ENCODE measurements at regions not wholly inside any gene's neighbourhood (a gene's known extent, or its start where the extent isn't known, plus 50 kb on each side); places are given as distances from the start of the nearest gene placed in this dataset.

DNA sequence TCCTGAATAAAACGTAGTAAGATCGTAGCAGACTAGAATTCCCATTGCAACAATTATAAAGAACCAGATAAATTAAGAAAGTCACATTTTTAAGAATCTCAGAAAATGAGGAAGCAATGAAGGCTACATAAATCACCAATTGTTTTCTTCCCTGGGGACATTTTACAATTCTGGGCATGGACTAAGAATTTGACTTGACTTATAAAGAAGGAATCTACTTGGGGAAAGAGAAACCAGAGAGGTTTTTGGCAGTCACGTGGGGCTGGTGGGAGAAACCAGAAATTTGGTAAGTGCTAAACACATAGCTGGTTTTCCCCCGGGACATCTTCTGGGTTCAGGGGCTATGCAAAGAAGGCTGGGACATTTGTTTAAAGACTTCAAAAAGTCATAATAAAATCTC, 109.8 kb upstream of the IL6 start (continued):
- TF ChIP-seq TAF1 (conservative IDR thresholded peaks at IDR 0.05) (no peak), HNF4G (IDR thresholded peaks at IDR 0.05) (no peak), EGR1 (IDR thresholded peaks at IDR 0.05; ENCODE audit: low read depth in 2 of 2) (no peak), NR2F2 (IDR thresholded peaks at IDR 0.05) (no peak)
- TF ChIP-seq, protein P1, sequence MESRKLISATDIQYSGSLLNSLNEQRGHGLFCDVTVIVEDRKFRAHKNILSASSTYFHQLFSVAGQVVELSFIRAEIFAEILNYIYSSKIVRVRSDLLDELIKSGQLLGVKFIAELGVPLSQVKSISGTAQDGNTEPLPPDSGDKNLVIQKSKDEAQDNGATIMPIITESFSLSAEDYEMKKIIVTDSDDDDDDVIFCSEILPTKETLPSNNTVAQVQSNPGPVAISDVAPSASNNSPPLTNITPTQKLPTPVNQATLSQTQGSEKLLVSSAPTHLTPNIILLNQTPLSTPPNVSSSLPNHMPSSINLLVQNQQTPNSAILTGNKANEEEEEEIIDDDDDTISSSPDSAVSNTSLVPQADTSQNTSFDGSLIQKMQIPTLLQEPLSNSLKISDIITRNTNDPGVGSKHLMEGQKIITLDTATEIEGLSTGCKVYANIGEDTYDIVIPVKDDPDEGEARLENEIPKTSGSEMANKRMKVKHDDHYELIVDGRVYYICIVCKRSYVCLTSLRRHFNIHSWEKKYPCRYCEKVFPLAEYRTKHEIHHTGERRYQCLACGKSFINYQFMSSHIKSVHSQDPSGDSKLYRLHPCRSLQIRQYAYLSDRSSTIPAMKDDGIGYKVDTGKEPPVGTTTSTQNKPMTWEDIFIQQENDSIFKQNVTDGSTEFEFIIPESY (IDR thresholded peaks at IDR 0.05): no peak

DNA sequence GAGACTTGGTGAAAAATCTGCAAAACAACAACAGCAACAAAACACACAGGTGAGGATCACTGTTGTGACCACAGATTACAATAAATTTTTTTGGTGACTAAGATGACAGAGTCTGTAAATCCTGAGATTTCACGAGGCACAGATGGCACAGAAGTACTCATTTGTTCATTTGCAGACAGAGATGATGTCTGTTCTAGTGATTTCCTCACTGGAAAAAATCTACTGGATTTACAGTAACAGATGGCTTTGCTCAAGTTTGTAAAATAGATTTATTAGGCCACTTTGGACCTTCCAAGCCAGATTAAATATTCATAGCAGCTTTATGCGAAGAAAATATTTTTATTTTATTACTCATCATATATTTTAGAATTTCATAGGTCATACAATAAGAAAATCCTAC, 113.5 kb upstream of the IL6 start:
- Histone ChIP-seq H3K9ac (ENCODE audit: low read depth in 1 of 2, low read length in 2 of 2) (no peak overlapping the region), H3K9me3 (ENCODE audit: control insufficient read depth in 4 of 4, low read length in 3 of 4) (peaks cover 4 to 16% (median 5%) of the 10 kb centered on the region in 4 donors), H3K27ac (ENCODE audit: low read depth in 1 of 2, low read length in 2 of 2) (no peak overlapping the region), H3K4me3 (ENCODE audit: low read depth in 1 of 3, low read length in 3 of 3) (no peak overlapping the region), H3K36me3 (ENCODE audit: control insufficient read depth in 4 of 4, insufficient read depth in 3 of 4, low read depth in 1 of 4, low read length in 3 of 4) (no peaks in the 10 kb centered on the region), H3K27me3 (ENCODE audit: control insufficient read depth in 4 of 4, insufficient read depth in 4 of 4, low read length in 3 of 4) (no peaks in the 10 kb centered on the region), H3K4me1 (ENCODE audit: control insufficient read depth in 4 of 4, insufficient read depth in 4 of 4, low read length in 3 of 4) (no peaks in the 10 kb centered on the region)
- DNase-seq (ENCODE audit: low spot score): no peak
- TF ChIP-seq TAF1 (conservative IDR thresholded peaks at IDR 0.05) (no peak), HNF4A (conservative IDR thresholded peaks at IDR 0.05) (no peak), EGR1 (IDR thresholded peaks at IDR 0.05; ENCODE audit: low read depth in 2 of 2) (no peak), YY1 (IDR thresholded peaks at IDR 0.05) (no peak), NR2F2 (IDR thresholded peaks at IDR 0.05) (no peak), FOXA2 (IDR thresholded peaks at IDR 0.05) (no peak), HNF4G (IDR thresholded peaks at IDR 0.05) (no peak), RAD21 (IDR thresholded peaks at IDR 0.05) (no peak), JUND (IDR thresholded peaks at IDR 0.05) (no peak), GABPA (IDR thresholded peaks at IDR 0.05 in 1 of 2, conservative IDR thresholded peaks at IDR 0.05 in 1 of 2) (no peak), RXRA (IDR thresholded peaks at IDR 0.05) (no peak), SP1 (IDR thresholded peaks at IDR 0.05) (no peak), FOXA1 (IDR thresholded peaks at IDR 0.05) (no peak)
- TF ChIP-seq, protein P1 (IDR thresholded peaks at IDR 0.05): no peak
- TF ChIP-seq, protein P2, sequence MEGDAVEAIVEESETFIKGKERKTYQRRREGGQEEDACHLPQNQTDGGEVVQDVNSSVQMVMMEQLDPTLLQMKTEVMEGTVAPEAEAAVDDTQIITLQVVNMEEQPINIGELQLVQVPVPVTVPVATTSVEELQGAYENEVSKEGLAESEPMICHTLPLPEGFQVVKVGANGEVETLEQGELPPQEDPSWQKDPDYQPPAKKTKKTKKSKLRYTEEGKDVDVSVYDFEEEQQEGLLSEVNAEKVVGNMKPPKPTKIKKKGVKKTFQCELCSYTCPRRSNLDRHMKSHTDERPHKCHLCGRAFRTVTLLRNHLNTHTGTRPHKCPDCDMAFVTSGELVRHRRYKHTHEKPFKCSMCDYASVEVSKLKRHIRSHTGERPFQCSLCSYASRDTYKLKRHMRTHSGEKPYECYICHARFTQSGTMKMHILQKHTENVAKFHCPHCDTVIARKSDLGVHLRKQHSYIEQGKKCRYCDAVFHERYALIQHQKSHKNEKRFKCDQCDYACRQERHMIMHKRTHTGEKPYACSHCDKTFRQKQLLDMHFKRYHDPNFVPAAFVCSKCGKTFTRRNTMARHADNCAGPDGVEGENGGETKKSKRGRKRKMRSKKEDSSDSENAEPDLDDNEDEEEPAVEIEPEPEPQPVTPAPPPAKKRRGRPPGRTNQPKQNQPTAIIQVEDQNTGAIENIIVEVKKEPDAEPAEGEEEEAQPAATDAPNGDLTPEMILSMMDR (IDR thresholded peaks at IDR 0.05; ENCODE audit: low read depth, low read length, missing input control): no peak
- TF ChIP-seq, protein P3, sequence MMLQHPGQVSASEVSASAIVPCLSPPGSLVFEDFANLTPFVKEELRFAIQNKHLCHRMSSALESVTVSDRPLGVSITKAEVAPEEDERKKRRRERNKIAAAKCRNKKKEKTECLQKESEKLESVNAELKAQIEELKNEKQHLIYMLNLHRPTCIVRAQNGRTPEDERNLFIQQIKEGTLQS (IDR thresholded peaks at IDR 0.05): no peak
- TF ChIP-seq, protein P4, sequence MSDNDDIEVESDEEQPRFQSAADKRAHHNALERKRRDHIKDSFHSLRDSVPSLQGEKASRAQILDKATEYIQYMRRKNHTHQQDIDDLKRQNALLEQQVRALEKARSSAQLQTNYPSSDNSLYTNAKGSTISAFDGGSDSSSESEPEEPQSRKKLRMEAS (IDR thresholded peaks at IDR 0.05): no peak
- TF ChIP-seq, protein P5, sequence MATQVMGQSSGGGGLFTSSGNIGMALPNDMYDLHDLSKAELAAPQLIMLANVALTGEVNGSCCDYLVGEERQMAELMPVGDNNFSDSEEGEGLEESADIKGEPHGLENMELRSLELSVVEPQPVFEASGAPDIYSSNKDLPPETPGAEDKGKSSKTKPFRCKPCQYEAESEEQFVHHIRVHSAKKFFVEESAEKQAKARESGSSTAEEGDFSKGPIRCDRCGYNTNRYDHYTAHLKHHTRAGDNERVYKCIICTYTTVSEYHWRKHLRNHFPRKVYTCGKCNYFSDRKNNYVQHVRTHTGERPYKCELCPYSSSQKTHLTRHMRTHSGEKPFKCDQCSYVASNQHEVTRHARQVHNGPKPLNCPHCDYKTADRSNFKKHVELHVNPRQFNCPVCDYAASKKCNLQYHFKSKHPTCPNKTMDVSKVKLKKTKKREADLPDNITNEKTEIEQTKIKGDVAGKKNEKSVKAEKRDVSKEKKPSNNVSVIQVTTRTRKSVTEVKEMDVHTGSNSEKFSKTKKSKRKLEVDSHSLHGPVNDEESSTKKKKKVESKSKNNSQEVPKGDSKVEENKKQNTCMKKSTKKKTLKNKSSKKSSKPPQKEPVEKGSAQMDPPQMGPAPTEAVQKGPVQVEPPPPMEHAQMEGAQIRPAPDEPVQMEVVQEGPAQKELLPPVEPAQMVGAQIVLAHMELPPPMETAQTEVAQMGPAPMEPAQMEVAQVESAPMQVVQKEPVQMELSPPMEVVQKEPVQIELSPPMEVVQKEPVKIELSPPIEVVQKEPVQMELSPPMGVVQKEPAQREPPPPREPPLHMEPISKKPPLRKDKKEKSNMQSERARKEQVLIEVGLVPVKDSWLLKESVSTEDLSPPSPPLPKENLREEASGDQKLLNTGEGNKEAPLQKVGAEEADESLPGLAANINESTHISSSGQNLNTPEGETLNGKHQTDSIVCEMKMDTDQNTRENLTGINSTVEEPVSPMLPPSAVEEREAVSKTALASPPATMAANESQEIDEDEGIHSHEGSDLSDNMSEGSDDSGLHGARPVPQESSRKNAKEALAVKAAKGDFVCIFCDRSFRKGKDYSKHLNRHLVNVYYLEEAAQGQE (IDR thresholded peaks at IDR 0.05): no peak
- WGBS: 70% methylated on average over 2 of the region's 2 CpGs

Measured in liver (tissue), 8 donors.